Astrocyte (in vitro differentiated cells and primary cell): ENCODE measurements at regions not wholly inside any gene's neighbourhood (a gene's known extent, or its start where the extent isn't known, plus 50 kb on each side); places are given as distances from the start of the nearest gene placed in this dataset.

ENCODE experiments used
- DNase-seq: peaks from one replicate; pipeline ENCODE4 v3.0.0-alpha.2; 2010; ENCODE audit warnings: low read depth
- FAIRE-seq: peaks from 2 replicates; lab custom pipeline; 2011; peaks lifted over from hg19 to GRCh38; lab: Jason Lieb, UNC
- H2AFZ ChIP-seq: 2 replicates; pipeline ENCODE4 v1.6.0; 2012; ENCODE audit warnings: low read depth, low read length, inconsistent platforms
- H3K27ac ChIP-seq: 2 replicates; pipeline ENCODE4 v1.5.1; 2011; ENCODE audit warnings: low read depth, low read length, inconsistent platforms
- H3K27me3 ChIP-seq: 2 replicates; pipeline ENCODE4 v1.6.0; 2011; ENCODE audit warnings: low read length, inconsistent platforms; ENCODE audit not compliant: insufficient read depth
- H3K36me3 ChIP-seq: 2 replicates; pipeline ENCODE4 v1.5.1; 2011; ENCODE audit warnings: low read length, inconsistent platforms; ENCODE audit not compliant: insufficient read depth
- H3K4me1 ChIP-seq: 2 replicates; pipeline ENCODE4 v1.5.1; 2011; ENCODE audit warnings: low read length, inconsistent platforms; ENCODE audit not compliant: insufficient read depth
- H3K4me2 ChIP-seq: 2 replicates; pipeline ENCODE4 v1.6.0; 2012; ENCODE audit warnings: low read length, inconsistent platforms
- H3K4me3 ChIP-seq: 2 replicates; pipeline ENCODE4 v1.5.1; 2011; ENCODE audit warnings: low read depth, mild to moderate bottlenecking, low read length, inconsistent platforms; ENCODE audit not compliant: insufficient read depth
- H3K79me2 ChIP-seq: 2 replicates; pipeline ENCODE4 v1.6.0; 2012; ENCODE audit warnings: mild to moderate bottlenecking, low read length, inconsistent platforms; ENCODE audit not compliant: insufficient read depth
- H3K9ac ChIP-seq: 2 replicates; pipeline ENCODE4 v1.6.0; 2012; ENCODE audit warnings: mild to moderate bottlenecking, low read length, inconsistent platforms
- H3K9me3 ChIP-seq: 2 replicates; pipeline ENCODE4 v1.5.1; 2012; ENCODE audit warnings: low read depth, mild to moderate bottlenecking, low read length, inconsistent platforms; ENCODE audit not compliant: insufficient read depth
- H4K20me1 ChIP-seq: 2 replicates; pipeline ENCODE4 v1.6.0; 2012; ENCODE audit warnings: low read length, inconsistent platforms; ENCODE audit not compliant: insufficient read depth
- H3K27ac Mint-ChIP-seq: one replicate; pipeline ENCODE4 v1.8.0; 2021; ENCODE audit warnings: mild to moderate bottlenecking, mixed read lengths; ENCODE audit not compliant: unreplicated experiment
- H3K27me3 Mint-ChIP-seq: one replicate; pipeline ENCODE4 v1.8.0; 2021; ENCODE audit warnings: low read depth, mixed read lengths; ENCODE audit not compliant: unreplicated experiment
- H3K36me3 Mint-ChIP-seq: one replicate; pipeline ENCODE4 v1.8.0; 2021; ENCODE audit warnings: low read depth, mixed read lengths; ENCODE audit not compliant: unreplicated experiment
- H3K4me1 Mint-ChIP-seq: one replicate; pipeline ENCODE4 v1.8.0; 2021; ENCODE audit warnings: low read depth, mixed read lengths; ENCODE audit not compliant: unreplicated experiment
- H3K4me3 Mint-ChIP-seq: one replicate; pipeline ENCODE4 v1.8.0; 2021; ENCODE audit warnings: mild to moderate bottlenecking, moderate library complexity, mixed read lengths; ENCODE audit not compliant: unreplicated experiment
- H3K9me3 Mint-ChIP-seq: one replicate; pipeline ENCODE4 v1.8.0; 2021; ENCODE audit warnings: mild to moderate bottlenecking, mixed read lengths; ENCODE audit not compliant: unreplicated experiment
- CTCF ChIP-seq: IDR thresholded peaks from 2 replicates; pipeline ENCODE4 v1.5.1; 2011; ENCODE audit warnings: low read depth, mild to moderate bottlenecking, inconsistent platforms, low read length, moderate library complexity; ENCODE audit not compliant: insufficient read depth
- EZH2 ChIP-seq: IDR thresholded peaks from 2 replicates; pipeline ENCODE4 v1.6.1; 2012; ENCODE audit warnings: mild to moderate bottlenecking, low read length, inconsistent platforms; ENCODE audit not compliant: insufficient read depth

GRCh38 chr13:31955741-31956140, 75.8 kb upstream of the FRY start:
- H3K9ac ChIP-seq: no peak overlapping the region
- FAIRE-seq (no peak), DNase-seq (no peak)
- no peak overlapping the region for H3K27ac ChIP-seq
- no peak overlapping the region for H3K4me2 ChIP-seq
- H3K9me3 Mint-ChIP-seq: peaks cover 2% of the 10 kb centered on the region
- TF ChIP-seq CTCF (no peak), EZH2 (no peak)
- no peaks in the 10 kb centered on the region for H3K36me3 ChIP-seq
- peaks cover 5% of the 10 kb centered on the region for H3K9me3 ChIP-seq
- no peak overlapping the region for H2AFZ ChIP-seq
- H3K27ac Mint-ChIP-seq: no peak overlapping the region
- no peaks in the 10 kb centered on the region for H4K20me1 ChIP-seq
- no peaks in the 10 kb centered on the region for H3K4me1 ChIP-seq
- no peak overlapping the region for H3K4me3 Mint-ChIP-seq
- no peaks in the 10 kb centered on the region for H3K27me3 Mint-ChIP-seq
- peaks cover 4% of the 10 kb centered on the region for H3K4me1 Mint-ChIP-seq
- no peaks in the 10 kb centered on the region for H3K27me3 ChIP-seq
- H3K4me3 ChIP-seq: no peak overlapping the region
- H3K79me2 ChIP-seq: no peaks in the 10 kb centered on the region
- no peaks in the 10 kb centered on the region for H3K36me3 Mint-ChIP-seq

- Mint-ChIP-seq H3K27ac (no peak overlapping the region), H3K9me3 (peaks cover 2% of the 10 kb centered on the region), H3K27me3 (no peaks in the 10 kb centered on the region), H3K36me3 (no peaks in the 10 kb centered on the region), H3K4me1 (peaks cover 7% of the 10 kb centered on the region), H3K4me3 (no peak overlapping the region)
- Histone ChIP-seq H3K9me3 (peaks cover 5% of the 10 kb centered on the region), H3K9ac (no peak overlapping the region), H4K20me1 (no peaks in the 10 kb centered on the region), H3K27me3 (no peaks in the 10 kb centered on the region), H2AFZ (no peak overlapping the region), H3K79me2 (no peaks in the 10 kb centered on the region), H3K36me3 (no peaks in the 10 kb centered on the region), H3K27ac (no peak overlapping the region), H3K4me3 (no peak overlapping the region), H3K4me2 (no peak overlapping the region), H3K4me1 (no peaks in the 10 kb centered on the region)
- TF ChIP-seq EZH2: no peak
- TF ChIP-seq CTCF: no peak
- FAIRE-seq (no peak), DNase-seq (no peak)
These were observed 74.5 kb upstream of the FRY start for GRCh38 chr13:31956980-31957644.

- no peak overlapping the region for H3K27ac Mint-ChIP-seq
These were observed 73.8 kb upstream of the FRY start for GRCh38 chr13:31957772-31958171.

More at GRCh38 chr13:31957772-31958171, 73.8 kb upstream of the FRY start:
- Histone ChIP-seq H3K27me3 (no peaks in the 10 kb centered on the region), H4K20me1 (no peaks in the 10 kb centered on the region), H3K9ac (no peak overlapping the region), H3K27ac (no peak overlapping the region), H3K79me2 (no peaks in the 10 kb centered on the region), H3K4me1 (peaks cover under 1% of the 10 kb centered on the region), H3K36me3 (no peaks in the 10 kb centered on the region), H3K9me3 (peaks cover 5% of the 10 kb centered on the region), H3K4me2 (no peak overlapping the region), H3K4me3 (no peak overlapping the region), H2AFZ (no peak overlapping the region)
- Mint-ChIP-seq H3K9me3 (no peaks in the 10 kb centered on the region), H3K4me1 (peaks cover 11% of the 10 kb centered on the region), H3K4me3 (no peak overlapping the region), H3K27me3 (no peaks in the 10 kb centered on the region), H3K36me3 (no peaks in the 10 kb centered on the region)
- TF ChIP-seq EZH2 (no peak), CTCF (no peak)
- no peak for DNase-seq
- FAIRE-seq: no peak
